ENCODE measurements at regions not wholly inside any gene's neighbourhood (a gene's known extent, or its start where the extent isn't known, plus 50 kb on each side); places are given as distances from the start of the nearest gene placed in this dataset.

GRCh38 chr5:60463179-60463868, 236.6 kb downstream of the DEPDC1B start:
- TF ChIP-seq TAF1 (IDR thresholded peaks at IDR 0.05; ENCODE audit: borderline replicate concordance, insufficient read depth, low read length) (no peak), SIN3A (IDR thresholded peaks at IDR 0.05; ENCODE audit: borderline replicate concordance, insufficient read depth, low read length) (no peak; the same call in 1 of the 2 replicates), FOXP2 (optimal IDR thresholded peaks at IDR 0.05; ENCODE audit: borderline replicate concordance, extremely low read depth, extremely low read length, insufficient read depth) (no peak), POLR2AphosphoS5 (IDR thresholded peaks at IDR 0.05; ENCODE audit: low read depth, low read length) (no peak)
- TF ChIP-seq, protein P1, sequence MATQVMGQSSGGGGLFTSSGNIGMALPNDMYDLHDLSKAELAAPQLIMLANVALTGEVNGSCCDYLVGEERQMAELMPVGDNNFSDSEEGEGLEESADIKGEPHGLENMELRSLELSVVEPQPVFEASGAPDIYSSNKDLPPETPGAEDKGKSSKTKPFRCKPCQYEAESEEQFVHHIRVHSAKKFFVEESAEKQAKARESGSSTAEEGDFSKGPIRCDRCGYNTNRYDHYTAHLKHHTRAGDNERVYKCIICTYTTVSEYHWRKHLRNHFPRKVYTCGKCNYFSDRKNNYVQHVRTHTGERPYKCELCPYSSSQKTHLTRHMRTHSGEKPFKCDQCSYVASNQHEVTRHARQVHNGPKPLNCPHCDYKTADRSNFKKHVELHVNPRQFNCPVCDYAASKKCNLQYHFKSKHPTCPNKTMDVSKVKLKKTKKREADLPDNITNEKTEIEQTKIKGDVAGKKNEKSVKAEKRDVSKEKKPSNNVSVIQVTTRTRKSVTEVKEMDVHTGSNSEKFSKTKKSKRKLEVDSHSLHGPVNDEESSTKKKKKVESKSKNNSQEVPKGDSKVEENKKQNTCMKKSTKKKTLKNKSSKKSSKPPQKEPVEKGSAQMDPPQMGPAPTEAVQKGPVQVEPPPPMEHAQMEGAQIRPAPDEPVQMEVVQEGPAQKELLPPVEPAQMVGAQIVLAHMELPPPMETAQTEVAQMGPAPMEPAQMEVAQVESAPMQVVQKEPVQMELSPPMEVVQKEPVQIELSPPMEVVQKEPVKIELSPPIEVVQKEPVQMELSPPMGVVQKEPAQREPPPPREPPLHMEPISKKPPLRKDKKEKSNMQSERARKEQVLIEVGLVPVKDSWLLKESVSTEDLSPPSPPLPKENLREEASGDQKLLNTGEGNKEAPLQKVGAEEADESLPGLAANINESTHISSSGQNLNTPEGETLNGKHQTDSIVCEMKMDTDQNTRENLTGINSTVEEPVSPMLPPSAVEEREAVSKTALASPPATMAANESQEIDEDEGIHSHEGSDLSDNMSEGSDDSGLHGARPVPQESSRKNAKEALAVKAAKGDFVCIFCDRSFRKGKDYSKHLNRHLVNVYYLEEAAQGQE (IDR thresholded peaks at IDR 0.05; ENCODE audit: insufficient read depth in 1 of 2, low read depth in 2 of 2, low read length in 2 of 2), result no peak

GRCh38 chr5:60458666-60459065, 241.3 kb downstream of the DEPDC1B start:
- TF ChIP-seq SIN3A (IDR thresholded peaks at IDR 0.05; ENCODE audit: borderline replicate concordance, insufficient read depth, low read length) (no peak), TAF1 (IDR thresholded peaks at IDR 0.05; ENCODE audit: borderline replicate concordance, insufficient read depth, low read length) (no peak), FOXP2 (optimal IDR thresholded peaks at IDR 0.05; ENCODE audit: borderline replicate concordance, extremely low read depth, extremely low read length, insufficient read depth) (no peak), POLR2AphosphoS5 (IDR thresholded peaks at IDR 0.05; ENCODE audit: low read depth, low read length) (no peak)
- TF ChIP-seq, protein P1 (IDR thresholded peaks at IDR 0.05; ENCODE audit: insufficient read depth in 1 of 2, low read depth in 2 of 2, low read length in 2 of 2), result no peak

GRCh38 chr5:60457233-60457632, 242.7 kb downstream of the DEPDC1B start:
- TF ChIP-seq POLR2AphosphoS5 (IDR thresholded peaks at IDR 0.05; ENCODE audit: low read depth, low read length) (no peak), SIN3A (IDR thresholded peaks at IDR 0.05; ENCODE audit: borderline replicate concordance, insufficient read depth, low read length) (no peak), TAF1 (IDR thresholded peaks at IDR 0.05; ENCODE audit: borderline replicate concordance, insufficient read depth, low read length) (no peak), FOXP2 (optimal IDR thresholded peaks at IDR 0.05; ENCODE audit: borderline replicate concordance, extremely low read depth, extremely low read length, insufficient read depth) (no peak)
- TF ChIP-seq, protein P1 (IDR thresholded peaks at IDR 0.05; ENCODE audit: insufficient read depth in 1 of 2, low read depth in 2 of 2, low read length in 2 of 2), result no peak

- TF ChIP-seq SIN3A (IDR thresholded peaks at IDR 0.05; ENCODE audit: borderline replicate concordance, insufficient read depth, low read length), result no peak
- no peak for TF ChIP-seq POLR2AphosphoS5 (IDR thresholded peaks at IDR 0.05; ENCODE audit: low read depth, low read length)
- no peak for TF ChIP-seq FOXP2 (optimal IDR thresholded peaks at IDR 0.05; ENCODE audit: borderline replicate concordance, extremely low read depth, extremely low read length, insufficient read depth)
- TF ChIP-seq, protein P1 (IDR thresholded peaks at IDR 0.05; ENCODE audit: insufficient read depth in 1 of 2, low read depth in 2 of 2, low read length in 2 of 2), result no peak
- no peak for TF ChIP-seq TAF1 (IDR thresholded peaks at IDR 0.05; ENCODE audit: borderline replicate concordance, insufficient read depth, low read length)
Measured at GRCh38 chr5:60455589-60455988, 244.4 kb downstream of the DEPDC1B start.
